ENCODE measurements at regions not wholly inside any gene's neighbourhood (a gene's known extent, or its start where the extent isn't known, plus 50 kb on each side); places are given as distances from the start of the nearest gene placed in this dataset.

DNA sequence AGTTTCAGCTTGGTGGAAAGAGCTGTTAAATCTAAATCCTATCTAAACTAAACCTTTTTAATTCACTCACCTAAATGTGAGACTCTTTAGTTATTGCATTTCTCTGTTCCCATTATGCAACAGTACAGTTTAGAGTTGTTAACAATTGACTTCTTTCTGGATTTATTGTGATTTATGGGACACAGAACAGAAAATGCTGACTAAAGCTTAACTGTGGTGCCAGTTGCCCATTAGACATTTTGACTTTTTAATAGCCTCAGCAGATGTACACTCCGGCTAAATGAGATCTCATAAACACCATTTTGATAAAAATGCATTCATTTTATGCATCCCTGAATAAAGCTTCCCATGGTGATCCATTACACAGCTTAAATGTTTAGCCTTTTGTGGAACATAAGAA is 356.6 kb downstream of the CASP12 start:
- H3K4me1 ChIP-seq (ENCODE audit: control insufficient read depth in 1 of 2, insufficient read depth in 2 of 2, low read length in 2 of 2), result no peaks in the 10 kb centered on the region
- H3K36me3 ChIP-seq (replicated peaks in 1 of 2; ENCODE audit: control insufficient read depth in 1 of 2, insufficient read depth in 2 of 2, low read length in 2 of 2), result no peaks in the 10 kb centered on the region
- no peak overlapping the region for H3K4me2 ChIP-seq (replicated peaks; ENCODE audit: extremely low read depth, low read length, poor library complexity, severe bottlenecking)
- peaks cover 0 to 2% (median 0%) of the 10 kb centered on the region in 7 donors for H3K9me3 Mint-ChIP-seq
- H3K79me2 ChIP-seq (ENCODE audit: insufficient read depth, low read length), result no peaks in the 10 kb centered on the region
- peaks cover 0 to 2% (median 0%) of the 10 kb centered on the region in 3 donors for H3K27me3 Mint-ChIP-seq (ENCODE audit: low read depth in 3 of 3)
- no peak overlapping the region for H3K27ac Mint-ChIP-seq
- H3K27ac ChIP-seq (ENCODE audit: low read depth in 1 of 2, low read length in 2 of 2), result no peak overlapping the region
- intact Hi-C loops (cut with micrococcal nuclease), result no loop called here
- TF ChIP-seq, protein P1, sequence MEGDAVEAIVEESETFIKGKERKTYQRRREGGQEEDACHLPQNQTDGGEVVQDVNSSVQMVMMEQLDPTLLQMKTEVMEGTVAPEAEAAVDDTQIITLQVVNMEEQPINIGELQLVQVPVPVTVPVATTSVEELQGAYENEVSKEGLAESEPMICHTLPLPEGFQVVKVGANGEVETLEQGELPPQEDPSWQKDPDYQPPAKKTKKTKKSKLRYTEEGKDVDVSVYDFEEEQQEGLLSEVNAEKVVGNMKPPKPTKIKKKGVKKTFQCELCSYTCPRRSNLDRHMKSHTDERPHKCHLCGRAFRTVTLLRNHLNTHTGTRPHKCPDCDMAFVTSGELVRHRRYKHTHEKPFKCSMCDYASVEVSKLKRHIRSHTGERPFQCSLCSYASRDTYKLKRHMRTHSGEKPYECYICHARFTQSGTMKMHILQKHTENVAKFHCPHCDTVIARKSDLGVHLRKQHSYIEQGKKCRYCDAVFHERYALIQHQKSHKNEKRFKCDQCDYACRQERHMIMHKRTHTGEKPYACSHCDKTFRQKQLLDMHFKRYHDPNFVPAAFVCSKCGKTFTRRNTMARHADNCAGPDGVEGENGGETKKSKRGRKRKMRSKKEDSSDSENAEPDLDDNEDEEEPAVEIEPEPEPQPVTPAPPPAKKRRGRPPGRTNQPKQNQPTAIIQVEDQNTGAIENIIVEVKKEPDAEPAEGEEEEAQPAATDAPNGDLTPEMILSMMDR (IDR thresholded peaks at IDR 0.05), result no peak
- no peaks in the 10 kb centered on the region for H4K20me1 ChIP-seq (ENCODE audit: insufficient read depth, low read length)
- no peak overlapping the region for H3K9ac ChIP-seq (ENCODE audit: insufficient read depth, low read length, poor library complexity, severe bottlenecking)
- no CpG with 5 or more reads among the region's 1 CpG for WGBS (ENCODE audit: insufficient coverage)
- DNase-seq, result no peak
- H3K4me3 ChIP-seq (replicated peaks in 1 of 3; ENCODE audit: low read depth in 2 of 3, low read length in 3 of 3), result no peak overlapping the region
- no peaks in the 10 kb centered on the region for H3K4me1 Mint-ChIP-seq
- H3K27me3 ChIP-seq (ENCODE audit: control insufficient read depth in 2 of 2, insufficient read depth in 2 of 2, low read length in 2 of 2), result no peaks in the 10 kb centered on the region
- no peak overlapping the region for H3K4me3 Mint-ChIP-seq
- H3K36me3 Mint-ChIP-seq, result no peaks in the 10 kb centered on the region
- no peak overlapping the region for H2AFZ ChIP-seq (ENCODE audit: insufficient read depth, low read depth, low read length, poor library complexity, severe bottlenecking)
- H3K9me3 ChIP-seq (replicated peaks in 1 of 2; ENCODE audit: control insufficient read depth in 1 of 2, insufficient read depth in 1 of 2, low read length in 2 of 2), result no peaks in the 10 kb centered on the region

DNA sequence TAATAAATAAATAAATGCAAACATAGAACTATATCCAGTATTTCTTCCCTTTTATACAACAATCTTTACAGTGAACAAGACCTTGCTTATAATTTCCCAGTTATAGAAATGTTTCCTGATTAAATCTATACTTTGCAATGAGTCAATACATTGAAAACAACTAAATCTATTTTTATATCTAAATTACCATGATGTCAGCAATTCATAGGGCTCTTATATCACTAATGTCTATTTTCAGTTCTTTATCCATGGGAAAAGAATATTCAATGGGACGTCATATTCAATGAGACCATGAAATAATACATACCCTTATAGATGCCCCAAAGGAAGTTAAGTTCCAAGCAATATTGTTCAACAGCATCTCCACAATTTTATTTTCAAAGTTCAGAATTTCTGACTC is 359.9 kb downstream of the CASP12 start:
- H3K4me3 ChIP-seq (replicated peaks in 1 of 3; ENCODE audit: low read depth in 2 of 3, low read length in 3 of 3), result no peak overlapping the region
- H2AFZ ChIP-seq (ENCODE audit: insufficient read depth, low read depth, low read length, poor library complexity, severe bottlenecking), result no peak overlapping the region
- Mint-ChIP-seq H3K9me3 (peaks cover 0 to 1% (median 0%) of the 10 kb centered on the region in 7 donors), H3K27me3 (ENCODE audit: low read depth in 3 of 3) (no peaks in the 10 kb centered on the region), H3K27ac (no peak overlapping the region), H3K4me3 (no peak overlapping the region), H3K4me1 (peaks cover 7% of the 10 kb centered on the region), H3K36me3 (no peaks in the 10 kb centered on the region)
- TF ChIP-seq, protein P1 (IDR thresholded peaks at IDR 0.05), result no peak
- H3K4me2 ChIP-seq (replicated peaks; ENCODE audit: extremely low read depth, low read length, poor library complexity, severe bottlenecking), result no peak overlapping the region
- H3K79me2 ChIP-seq (ENCODE audit: insufficient read depth, low read length), result no peaks in the 10 kb centered on the region
- peaks cover 0 to 2% of the 10 kb centered on the region in 2 donors for H3K4me1 ChIP-seq (ENCODE audit: control insufficient read depth in 1 of 2, insufficient read depth in 2 of 2, low read length in 2 of 2)
- no peak overlapping the region for H3K9ac ChIP-seq (ENCODE audit: insufficient read depth, low read length, poor library complexity, severe bottlenecking)
- no peaks in the 10 kb centered on the region for H3K27me3 ChIP-seq (ENCODE audit: control insufficient read depth in 2 of 2, insufficient read depth in 2 of 2, low read length in 2 of 2)
- no peak for DNase-seq
- no peaks in the 10 kb centered on the region for H3K36me3 ChIP-seq (replicated peaks in 1 of 2; ENCODE audit: control insufficient read depth in 1 of 2, insufficient read depth in 2 of 2, low read length in 2 of 2)
- H4K20me1 ChIP-seq (ENCODE audit: insufficient read depth, low read length), result no peaks in the 10 kb centered on the region
- no peaks in the 10 kb centered on the region for H3K9me3 ChIP-seq (replicated peaks in 1 of 2; ENCODE audit: control insufficient read depth in 1 of 2, insufficient read depth in 1 of 2, low read length in 2 of 2)
- no CpG with 5 or more reads among the region's 1 CpG for WGBS (ENCODE audit: insufficient coverage)
- no peak overlapping the region for H3K27ac ChIP-seq (ENCODE audit: low read depth in 1 of 2, low read length in 2 of 2)
- intact Hi-C loops (cut with micrococcal nuclease), result no loop called here

Data from CD14-positive monocyte (primary cell).